SH-SY5Y (cell line): ENCODE measurements at regions not wholly inside any gene's neighbourhood (a gene's known extent, or its start where the extent isn't known, plus 50 kb on each side); places are given as distances from the start of the nearest gene placed in this dataset.

Experiments
- GATA2 ChIP-seq: IDR thresholded peaks from 2 replicates; pipeline ENCODE4 v1.6.1; 2011; ENCODE audit warnings: mild to moderate bottlenecking, low read depth, low read length
- GATA3 ChIP-seq: IDR thresholded peaks from 2 replicates; pipeline ENCODE4 v1.6.1; 2011; ENCODE audit warnings: low read depth, mild to moderate bottlenecking, low read length, moderate library complexity

DNA sequence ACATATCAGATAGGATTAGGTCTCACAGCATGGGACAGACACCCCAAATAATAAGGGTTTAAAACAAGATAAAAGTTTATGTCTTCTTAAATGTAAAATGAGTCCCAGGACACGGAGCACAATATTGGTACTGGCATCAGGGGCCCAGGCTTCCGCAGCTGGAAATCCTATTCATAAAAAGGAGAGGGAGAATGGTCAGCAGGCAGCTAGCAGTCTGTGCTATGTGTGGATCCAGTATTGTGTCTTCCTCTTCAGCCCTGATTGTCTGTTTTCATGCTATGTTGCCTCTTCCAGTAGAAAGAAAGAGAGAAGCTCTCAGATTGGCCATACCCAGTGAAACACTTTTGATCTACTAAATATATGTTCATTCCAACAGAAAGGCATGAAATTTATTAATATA lies 319.3 kb upstream of the SLCO3A1 start:
- TF ChIP-seq GATA2 (no peak), GATA3 (no peak)
